GM10248 (cell line): ENCODE measurements at regions not wholly inside any gene's neighbourhood (a gene's known extent, or its start where the extent isn't known, plus 50 kb on each side); places are given as distances from the start of the nearest gene placed in this dataset.

ENCODE experiments used
- CTCF ChIA-PET: fragments of 300-600 bp; sonication (Branson Sonifier 250); formaldehyde crosslinking; extraction: SDS; loops from one replicate; lab custom pipeline; 2021; ENCODE audit warnings: antibody characterized with exemption; lab: Yijun Ruan, JAX
- POLR2A ChIA-PET: fragments of 350-650 bp; sonication (Branson Sonifier 250); formaldehyde crosslinking; extraction: SDS; loops from one replicate; lab custom pipeline; 2020; ENCODE audit warnings: antibody characterized with exemption; lab: Yijun Ruan, JAX
- DNase-seq: peaks from one replicate; pipeline ENCODE4 v3.0.0; 2012; ENCODE audit errors: extremely low spot score
- CTCF ChIP-seq: IDR thresholded peaks from 2 replicates; pipeline ENCODE4 v1.5.1; 2012; ENCODE audit warnings: mild to moderate bottlenecking, low read depth; ENCODE audit errors: extremely low read depth, missing control alignments, control extremely low read depth

- TF ChIP-seq CTCF, result no peak
- ChIA-PET POLR2A (no interaction called here), CTCF (no interaction called here)
- no peak for DNase-seq
These were observed 208.1 kb upstream of the PPP3CA start for GRCh38 chr4:101555341-101555880.

GRCh38 chr4:101540336-101540735 lies 193.0 kb upstream of the PPP3CA start:
- no peak for DNase-seq
- ChIA-PET CTCF (interaction anchor here (1.3 kb wide), 1 partner anchor 16 kb away, joined by 4 read pairs; no protein-coding TSS in a partner anchor), POLR2A (no interaction called here)
- no peak for TF ChIP-seq CTCF

- no peak for TF ChIP-seq CTCF
- POLR2A ChIA-PET, result no interaction called here
- no peak for DNase-seq
- CTCF ChIA-PET, result no interaction called here
These were observed 181.2 kb upstream of the PPP3CA start for GRCh38 chr4:101528526-101528925.

- peak; percentile 42 for DNase-seq
- CTCF ChIA-PET, result interaction anchor here (0.6 to 1.4 kb wide), 2 partner anchors 12 to 774 kb away, joined by 3 read pairs; no protein-coding TSS in a partner anchor
- TF ChIP-seq CTCF, result no peak
- POLR2A ChIA-PET, result no interaction called here
These were observed 179.9 kb upstream of the PPP3CA start for GRCh38 chr4:101527188-101527587.

- no peak for TF ChIP-seq CTCF
- POLR2A ChIA-PET, result no interaction called here
- CTCF ChIA-PET, result no interaction called here
- DNase-seq, result no peak
These were observed 168.2 kb upstream of the PPP3CA start for GRCh38 chr4:101515566-101515965.

- no peak for TF ChIP-seq CTCF
- DNase-seq, result no peak
- POLR2A ChIA-PET, result no interaction called here
- CTCF ChIA-PET, result no interaction called here
These were observed 167.8 kb upstream of the PPP3CA start for GRCh38 chr4:101515099-101515498.
